ENCODE measurements at regions not wholly inside any gene's neighbourhood (a gene's known extent, or its start where the extent isn't known, plus 50 kb on each side); places are given as distances from the start of the nearest gene placed in this dataset.

DNA sequence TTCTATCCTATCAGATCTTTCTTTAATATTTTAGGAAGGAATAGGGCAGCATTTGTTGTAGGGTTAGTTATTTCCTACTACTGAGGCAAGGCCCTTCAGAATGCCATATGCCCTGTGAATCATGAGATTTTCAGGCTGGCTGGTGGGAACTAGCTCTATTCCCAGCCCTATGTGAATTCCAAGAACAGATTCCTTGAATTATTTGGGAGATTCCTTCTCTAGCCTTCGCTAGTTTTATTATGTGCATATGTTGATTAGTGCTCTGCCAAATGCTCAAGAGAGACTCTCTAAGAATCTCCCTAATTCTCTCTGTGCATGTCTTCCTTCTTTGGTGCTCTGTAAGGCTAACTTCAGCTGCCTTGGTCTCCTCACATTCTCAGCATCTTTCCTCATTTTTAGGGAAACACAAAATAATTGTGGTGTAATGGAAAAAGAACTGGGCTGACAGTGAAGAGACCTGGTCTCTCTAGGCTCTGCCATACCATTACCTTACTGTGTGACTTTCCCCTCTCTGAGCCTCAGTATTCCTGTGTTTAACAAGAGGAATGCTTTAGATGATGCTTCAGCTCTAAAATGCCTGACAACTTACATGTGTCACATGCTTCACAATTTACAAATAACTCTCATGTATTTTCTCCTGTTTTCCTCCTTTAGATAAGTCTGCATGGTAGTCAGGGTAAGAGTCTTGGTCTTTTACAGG, 79.7 kb downstream of the VMA21 start:
- DNase-seq: no peak

DNA sequence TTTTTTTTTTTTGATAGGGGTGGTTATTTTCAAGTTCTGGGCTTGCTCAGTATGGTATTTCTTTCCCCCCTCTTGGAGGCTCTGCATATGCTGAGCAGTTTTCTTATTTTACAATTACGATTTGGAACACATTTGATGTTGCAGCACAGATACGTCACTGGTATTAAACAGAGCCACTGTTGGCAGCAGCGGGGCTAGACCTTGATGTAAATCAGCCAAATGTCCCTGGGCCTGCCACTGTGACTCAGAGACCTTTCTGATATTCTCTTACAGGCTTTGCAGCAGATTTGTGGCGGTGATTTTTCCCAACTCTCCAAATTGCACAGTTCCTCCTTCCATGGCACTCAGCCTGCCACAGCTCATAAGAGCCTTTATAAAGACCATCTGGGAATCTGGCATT, 81.1 kb downstream of the VMA21 start:
- DNase-seq: no peak

DNA sequence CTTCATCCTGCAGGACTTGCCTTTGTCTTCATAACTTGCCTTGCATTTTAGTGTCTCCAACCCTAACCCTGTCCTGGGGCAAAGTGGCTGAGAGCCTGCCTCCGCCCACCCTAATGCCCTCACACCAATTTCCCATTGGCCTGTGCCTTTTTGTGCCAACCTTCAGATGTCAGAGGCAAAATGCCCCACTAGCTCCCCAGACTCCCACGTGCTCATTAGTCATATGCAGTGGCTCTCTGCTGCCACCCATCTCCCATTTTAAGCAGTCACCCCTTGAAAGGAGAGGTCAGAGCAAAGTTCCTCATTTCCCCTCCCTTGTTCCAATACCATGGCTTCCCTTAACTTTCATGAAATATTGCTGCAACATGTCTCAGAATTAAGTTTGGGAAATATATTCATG, 74.8 kb upstream of the PASD1 start:
- DNase-seq: no peak

DNA sequence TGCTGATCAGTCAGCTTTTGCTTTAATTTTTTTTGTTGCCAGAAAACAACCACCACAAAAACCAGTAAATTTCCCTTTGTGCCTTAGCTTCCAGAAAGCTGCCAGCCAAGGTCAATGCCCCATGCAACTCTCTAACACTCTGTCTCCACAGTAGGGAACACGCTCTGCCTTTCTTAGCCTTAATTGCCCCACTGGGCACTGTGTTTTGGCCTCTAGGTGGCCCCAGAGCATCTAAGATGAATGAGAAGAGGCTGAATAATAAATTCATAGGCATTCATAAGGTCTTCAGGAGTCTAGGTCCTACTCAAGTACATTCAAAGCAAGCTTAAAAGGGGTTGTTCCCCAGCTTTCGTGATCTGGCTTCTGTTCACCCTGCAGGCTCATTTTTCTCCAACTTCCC, 57.7 kb upstream of the PASD1 start:
- peak; percentile 0 for DNase-seq

DNA sequence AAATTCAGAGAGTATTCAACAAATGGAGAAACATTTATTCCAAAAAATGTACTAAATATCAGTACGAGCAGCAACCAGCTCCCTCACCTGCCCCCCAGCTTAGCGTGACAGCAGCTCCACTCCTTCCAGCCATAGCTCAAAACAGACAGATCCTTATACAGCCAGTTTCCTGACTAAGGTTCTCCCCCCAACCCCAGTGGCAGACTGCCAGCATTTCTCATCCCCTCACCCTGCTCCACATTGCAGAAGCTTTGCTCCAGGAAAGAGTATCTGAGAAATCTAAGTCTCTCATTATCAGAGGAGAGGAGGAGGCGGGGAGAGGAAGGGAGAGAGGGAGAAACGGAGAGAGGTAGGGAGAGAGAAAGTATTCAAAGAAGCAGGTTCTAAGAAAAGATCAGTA, 53.3 kb upstream of the PASD1 start:
- DNase-seq: no peak

DNA sequence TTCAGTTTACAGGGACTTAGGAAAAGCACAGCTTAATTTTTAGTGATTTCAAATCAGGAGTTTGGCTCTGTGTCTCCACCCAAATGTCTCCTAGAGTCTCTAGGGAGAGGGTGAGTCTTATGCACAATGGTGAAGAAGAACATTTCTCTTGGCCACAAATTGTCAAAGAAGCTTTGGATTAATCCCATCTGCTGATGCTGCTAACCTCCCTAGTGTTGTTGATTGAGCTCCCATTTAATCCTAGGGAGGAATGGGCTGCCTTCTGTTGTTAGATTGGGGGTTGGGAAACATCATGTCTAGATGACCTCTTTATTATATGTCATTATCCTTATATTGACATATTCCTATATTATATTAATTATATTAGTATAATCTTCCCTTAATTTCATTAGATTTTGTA, 50.0 kb upstream of the PASD1 start:
- no peak for DNase-seq
